ENCODE measurements at regions not wholly inside any gene's neighbourhood (a gene's known extent, or its start where the extent isn't known, plus 50 kb on each side); places are given as distances from the start of the nearest gene placed in this dataset.

DNA sequence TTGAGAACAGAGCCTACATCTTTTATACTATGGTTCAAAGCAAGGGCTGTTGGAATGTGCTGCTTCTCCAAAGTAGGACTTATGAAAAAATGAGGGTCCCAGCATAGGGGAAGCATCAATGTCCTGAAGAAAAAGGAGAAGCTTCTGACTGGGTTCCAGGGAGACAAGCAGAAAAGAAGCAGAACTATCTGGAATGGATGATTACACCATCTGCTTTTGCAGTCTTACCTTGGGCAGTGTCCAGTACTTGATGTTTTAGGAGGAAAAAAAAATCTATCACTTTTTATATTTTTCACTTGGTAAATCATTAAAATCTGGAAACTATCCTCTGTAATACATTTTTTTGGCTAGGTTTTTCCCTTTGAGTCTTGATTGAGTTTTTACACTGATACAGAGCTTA lies 57.9 kb upstream of the DPH6 start:
- no peaks in the 10 kb centered on the region for H3K36me3 ChIP-seq (ENCODE audit: control insufficient read depth, insufficient read depth, low read length)
- POLR2A ChIA-PET: no interaction called here
- no peaks in the 10 kb centered on the region for H3K4me1 Mint-ChIP-seq (ENCODE audit: low read depth, unreplicated experiment)
- intact Hi-C loops (cut with micrococcal nuclease; ENCODE audit: unreplicated experiment): no loop called here
- H3K9me3 Mint-ChIP-seq (ENCODE audit: unreplicated experiment): no peaks in the 10 kb centered on the region
- H3K36me3 Mint-ChIP-seq (ENCODE audit: insufficient read depth, unreplicated experiment): no peaks in the 10 kb centered on the region
- no peaks in the 10 kb centered on the region for H3K4me1 ChIP-seq
- H3K4me3 ChIP-seq (ENCODE audit: low read depth, low read length): no peak overlapping the region
- no peaks in the 10 kb centered on the region for H3K9me3 ChIP-seq
- no TSS peak for BruUV-seq (replicated peaks)
- TF ChIP-seq, protein P1, sequence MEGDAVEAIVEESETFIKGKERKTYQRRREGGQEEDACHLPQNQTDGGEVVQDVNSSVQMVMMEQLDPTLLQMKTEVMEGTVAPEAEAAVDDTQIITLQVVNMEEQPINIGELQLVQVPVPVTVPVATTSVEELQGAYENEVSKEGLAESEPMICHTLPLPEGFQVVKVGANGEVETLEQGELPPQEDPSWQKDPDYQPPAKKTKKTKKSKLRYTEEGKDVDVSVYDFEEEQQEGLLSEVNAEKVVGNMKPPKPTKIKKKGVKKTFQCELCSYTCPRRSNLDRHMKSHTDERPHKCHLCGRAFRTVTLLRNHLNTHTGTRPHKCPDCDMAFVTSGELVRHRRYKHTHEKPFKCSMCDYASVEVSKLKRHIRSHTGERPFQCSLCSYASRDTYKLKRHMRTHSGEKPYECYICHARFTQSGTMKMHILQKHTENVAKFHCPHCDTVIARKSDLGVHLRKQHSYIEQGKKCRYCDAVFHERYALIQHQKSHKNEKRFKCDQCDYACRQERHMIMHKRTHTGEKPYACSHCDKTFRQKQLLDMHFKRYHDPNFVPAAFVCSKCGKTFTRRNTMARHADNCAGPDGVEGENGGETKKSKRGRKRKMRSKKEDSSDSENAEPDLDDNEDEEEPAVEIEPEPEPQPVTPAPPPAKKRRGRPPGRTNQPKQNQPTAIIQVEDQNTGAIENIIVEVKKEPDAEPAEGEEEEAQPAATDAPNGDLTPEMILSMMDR (IDR thresholded peaks at IDR 0.05; ENCODE audit: insufficient read depth in 1 of 2, low read depth in 1 of 2, low read length in 1 of 2, severe bottlenecking in 1 of 2, unreplicated experiment in 1 of 2): no peak
- H3K27me3 ChIP-seq (replicated peaks; ENCODE audit: control insufficient read depth, insufficient read depth, low read length): no peaks in the 10 kb centered on the region
- CTCF ChIA-PET: no interaction called here
- DNase-seq: no peak
- H3K27ac Mint-ChIP-seq (ENCODE audit: unreplicated experiment): no peak overlapping the region
- H3K27me3 Mint-ChIP-seq (ENCODE audit: insufficient read depth, unreplicated experiment): peaks cover 2% of the 10 kb centered on the region
- no peak overlapping the region for H3K4me3 Mint-ChIP-seq (ENCODE audit: unreplicated experiment)

DNA sequence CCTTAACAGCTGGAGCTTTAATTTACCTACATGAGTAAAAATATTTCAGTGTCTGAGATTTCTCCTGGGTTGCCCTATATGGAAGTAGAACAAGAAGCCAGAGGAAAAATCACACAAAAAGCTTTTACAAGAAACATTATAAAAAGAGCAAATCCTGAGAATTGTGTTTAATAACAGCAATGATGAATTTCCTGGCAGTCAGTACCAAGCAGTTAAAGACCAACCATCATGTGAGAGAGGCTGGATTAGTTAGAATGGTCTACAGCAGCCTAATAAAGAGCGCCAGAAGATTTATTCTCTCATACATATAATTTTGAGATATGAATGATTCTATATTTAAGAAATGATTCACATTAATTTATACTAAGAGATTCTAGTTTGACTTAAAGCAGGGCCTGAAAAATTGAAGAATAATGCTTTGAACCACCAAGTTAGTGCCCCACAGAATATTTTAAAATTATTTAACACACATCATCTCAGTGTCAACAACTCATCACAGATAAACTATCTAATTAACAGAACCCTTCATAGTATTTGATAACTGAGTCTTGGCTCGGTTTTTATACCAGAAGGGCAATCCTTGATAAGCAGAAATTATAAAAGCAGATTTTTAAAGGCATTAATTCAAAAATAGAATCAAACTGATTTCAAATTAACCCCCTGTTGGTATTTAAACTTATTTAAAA lies 59.9 kb upstream of the DPH6 start:
- ChIA-PET POLR2A (no interaction called here), CTCF (no interaction called here)
- Mint-ChIP-seq H3K4me3 (ENCODE audit: unreplicated experiment) (no peak overlapping the region), H3K27ac (ENCODE audit: unreplicated experiment) (no peak overlapping the region), H3K27me3 (ENCODE audit: insufficient read depth, unreplicated experiment) (peaks cover 2% of the 10 kb centered on the region), H3K4me1 (ENCODE audit: low read depth, unreplicated experiment) (no peaks in the 10 kb centered on the region), H3K9me3 (ENCODE audit: unreplicated experiment) (no peaks in the 10 kb centered on the region), H3K36me3 (ENCODE audit: insufficient read depth, unreplicated experiment) (no peaks in the 10 kb centered on the region)
- Histone ChIP-seq H3K36me3 (ENCODE audit: control insufficient read depth, insufficient read depth, low read length) (no peaks in the 10 kb centered on the region), H3K4me1 (no peaks in the 10 kb centered on the region), H3K27me3 (replicated peaks; ENCODE audit: control insufficient read depth, insufficient read depth, low read length) (no peaks in the 10 kb centered on the region), H3K4me3 (ENCODE audit: low read depth, low read length) (no peak overlapping the region), H3K9me3 (no peaks in the 10 kb centered on the region)
- intact Hi-C loops (cut with micrococcal nuclease; ENCODE audit: unreplicated experiment): no loop called here
- no TSS peak for BruUV-seq (replicated peaks)
- no peak for DNase-seq
- TF ChIP-seq, protein P1 (IDR thresholded peaks at IDR 0.05; ENCODE audit: insufficient read depth in 1 of 2, low read depth in 1 of 2, low read length in 1 of 2, severe bottlenecking in 1 of 2, unreplicated experiment in 1 of 2): no peak

DNA sequence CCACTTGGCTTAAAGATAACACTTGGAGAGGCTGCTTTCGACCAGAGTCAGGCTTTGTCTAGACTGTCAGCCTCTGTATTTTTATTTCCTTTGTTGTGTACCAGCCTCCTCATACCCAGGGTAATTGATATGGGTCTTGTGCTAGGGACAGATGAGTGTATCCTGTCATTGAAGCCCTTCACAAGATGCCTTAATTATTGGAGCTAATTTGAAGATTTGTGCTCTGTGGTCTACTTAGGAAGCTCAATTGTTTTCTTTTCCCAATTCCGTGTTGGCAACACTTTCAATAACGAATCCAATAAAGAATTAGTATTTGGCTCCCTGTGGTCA lies 60.5 kb upstream of the DPH6 start:
- H3K36me3 Mint-ChIP-seq (ENCODE audit: insufficient read depth, unreplicated experiment): no peaks in the 10 kb centered on the region
- Histone ChIP-seq H3K36me3 (ENCODE audit: control insufficient read depth, insufficient read depth, low read length) (no peaks in the 10 kb centered on the region), H3K27me3 (replicated peaks; ENCODE audit: control insufficient read depth, insufficient read depth, low read length) (no peaks in the 10 kb centered on the region), H3K9me3 (no peaks in the 10 kb centered on the region), H3K4me1 (no peaks in the 10 kb centered on the region), H3K4me3 (ENCODE audit: low read depth, low read length) (no peak overlapping the region)
- no TSS peak for BruUV-seq (replicated peaks)
- CTCF ChIA-PET: no interaction called here
- H3K4me1 Mint-ChIP-seq (ENCODE audit: low read depth, unreplicated experiment): no peaks in the 10 kb centered on the region
- no peak overlapping the region for H3K27ac Mint-ChIP-seq (ENCODE audit: unreplicated experiment)
- POLR2A ChIA-PET: no interaction called here
- TF ChIP-seq, protein P1 (IDR thresholded peaks at IDR 0.05; ENCODE audit: insufficient read depth in 1 of 2, low read depth in 1 of 2, low read length in 1 of 2, severe bottlenecking in 1 of 2, unreplicated experiment in 1 of 2): no peak
- intact Hi-C loops (cut with micrococcal nuclease; ENCODE audit: unreplicated experiment): no loop called here
- H3K9me3 Mint-ChIP-seq (ENCODE audit: unreplicated experiment): no peaks in the 10 kb centered on the region
- H3K27me3 Mint-ChIP-seq (ENCODE audit: insufficient read depth, unreplicated experiment): peaks cover 2% of the 10 kb centered on the region
- DNase-seq: no peak
- H3K4me3 Mint-ChIP-seq (ENCODE audit: unreplicated experiment): no peak overlapping the region

Data from Caco-2 (cell line).